ENCODE measurements at regions not wholly inside any gene's neighbourhood (a gene's known extent, or its start where the extent isn't known, plus 50 kb on each side); places are given as distances from the start of the nearest gene placed in this dataset.

DNA sequence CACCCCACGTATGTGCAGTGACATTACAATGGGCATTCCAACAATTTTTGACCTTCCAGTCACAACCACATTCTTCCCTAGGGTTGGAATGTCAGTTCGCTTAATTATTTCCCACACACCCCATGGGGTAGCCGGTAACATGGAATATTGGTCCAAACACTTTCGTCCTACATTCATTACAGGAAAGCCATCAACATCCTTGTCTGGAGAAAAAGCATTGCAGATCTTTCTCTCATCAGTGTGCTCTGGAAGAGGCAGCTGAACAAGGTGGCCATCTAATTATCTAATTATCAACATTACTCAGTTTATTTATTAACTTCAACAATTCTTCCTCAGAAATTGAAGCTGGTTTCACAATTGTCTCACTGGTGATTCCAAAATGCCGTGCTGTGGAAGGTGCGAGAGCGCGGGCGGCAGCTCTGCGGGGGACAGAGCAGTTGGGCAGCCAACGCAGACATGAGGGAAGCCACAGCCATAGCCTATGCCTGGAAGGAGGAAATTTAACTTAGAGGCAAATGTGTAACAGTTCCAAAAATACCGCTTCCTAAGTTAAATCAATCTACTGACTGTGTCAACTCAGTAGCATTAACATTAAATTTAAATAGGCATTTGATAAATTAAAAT lies 1158.9 kb upstream of the EPHA6 start:
- Mint-ChIP-seq H3K4me1 (no peaks in the 10 kb centered on the region), H3K4me3 (no peak overlapping the region), H3K27ac (no peak overlapping the region), H3K9me3 (peaks cover 13% of the 10 kb centered on the region; the same call in 2 of the 3 replicates), H3K27me3 (ENCODE audit: insufficient read depth, low read depth, poor library complexity) (peaks cover 2% of the 10 kb centered on the region), H3K36me3 (ENCODE audit: low read depth) (peaks cover 4% of the 10 kb centered on the region; the same call in 2 of the 3 replicates)
- TF ChIP-seq NANOG (IDR thresholded peaks at IDR 0.05; ENCODE audit: borderline replicate concordance) (no peak), JUNB (IDR thresholded peaks at IDR 0.05; ENCODE audit: unreplicated experiment) (no peak), POLR2AphosphoS5 (IDR thresholded peaks at IDR 0.05; ENCODE audit: low read depth) (no peak), EZH2 (IDR thresholded peaks at IDR 0.05; ENCODE audit: low read depth, unreplicated experiment) (no peak), CTCF (conservative IDR thresholded peaks at IDR 0.05; ENCODE audit: low read depth in 2 of 2) (no peak)
- Histone ChIP-seq H2AFZ (no peak overlapping the region), H3K4me1 (ENCODE audit: insufficient read depth) (no peaks in the 10 kb centered on the region), H3K4me3 (no peak overlapping the region), H3F3A (replicated peaks; ENCODE audit: low read depth) (no peaks in the 10 kb centered on the region), H3K4me2 (no peak overlapping the region), H3K36me3 (ENCODE audit: insufficient read depth) (no peaks in the 10 kb centered on the region), H3K27me3 (ENCODE audit: insufficient read depth) (no peaks in the 10 kb centered on the region), H3K9me2 (ENCODE audit: insufficient read depth) (peaks cover 12% of the 10 kb centered on the region), H3K27ac (ENCODE audit: low read depth) (no peak overlapping the region), H3K79me2 (replicated peaks; ENCODE audit: insufficient read depth) (no peaks in the 10 kb centered on the region), H4K20me1 (replicated peaks; ENCODE audit: insufficient read depth) (no peaks in the 10 kb centered on the region)
- ATAC-seq (no peak), DNase-seq (ENCODE audit: low spot score) (no peak)

GRCh38 chr3:95670765-95671164 lies 1143.6 kb upstream of the EPHA6 start:
- Mint-ChIP-seq H3K9me3 (no peaks in the 10 kb centered on the region), H3K4me1 (no peaks in the 10 kb centered on the region), H3K4me3 (no peak overlapping the region), H3K36me3 (ENCODE audit: low read depth) (no peaks in the 10 kb centered on the region), H3K27ac (no peak overlapping the region), H3K27me3 (ENCODE audit: insufficient read depth, low read depth, poor library complexity) (no peaks in the 10 kb centered on the region)
- DNase-seq (ENCODE audit: low spot score) (no peak), ATAC-seq (no peak)
- Histone ChIP-seq H3K4me1 (ENCODE audit: insufficient read depth) (no peaks in the 10 kb centered on the region), H2AFZ (no peak overlapping the region), H4K20me1 (replicated peaks; ENCODE audit: insufficient read depth) (no peaks in the 10 kb centered on the region), H3K4me2 (no peak overlapping the region), H3K79me2 (replicated peaks; ENCODE audit: insufficient read depth) (no peaks in the 10 kb centered on the region), H3F3A (replicated peaks; ENCODE audit: low read depth) (no peaks in the 10 kb centered on the region), H3K27me3 (ENCODE audit: insufficient read depth) (no peaks in the 10 kb centered on the region), H3K4me3 (no peak overlapping the region), H3K27ac (ENCODE audit: low read depth) (no peak overlapping the region), H3K36me3 (ENCODE audit: insufficient read depth) (no peaks in the 10 kb centered on the region), H3K9me2 (ENCODE audit: insufficient read depth) (no peaks in the 10 kb centered on the region)
- no peak for TF ChIP-seq ZNF114 (CRISPR knock-in tag; IDR thresholded peaks at IDR 0.05)
- no peak for TF ChIP-seq CREB1 (CRISPR knock-in tag; IDR thresholded peaks at IDR 0.05; ENCODE audit: low read depth)
- TF ChIP-seq POLR2AphosphoS5 (IDR thresholded peaks at IDR 0.05; ENCODE audit: low read depth): no peak
- TF ChIP-seq ZNF331 (CRISPR knock-in tag; IDR thresholded peaks at IDR 0.05; ENCODE audit: low read depth): no peak
- TF ChIP-seq REST (IDR thresholded peaks at IDR 0.05; ENCODE audit: unreplicated experiment): no peak
- TF ChIP-seq ETS1 (IDR thresholded peaks at IDR 0.05): no peak
- no peak for TF ChIP-seq NANOG (IDR thresholded peaks at IDR 0.05; ENCODE audit: borderline replicate concordance)
- TF ChIP-seq STAT1 (IDR thresholded peaks at IDR 0.05; ENCODE audit: unreplicated experiment): no peak

Measured in GM23338 (cell line).